ENCODE measurements at regions not wholly inside any gene's neighbourhood (a gene's known extent, or its start where the extent isn't known, plus 50 kb on each side); places are given as distances from the start of the nearest gene placed in this dataset.

DNA sequence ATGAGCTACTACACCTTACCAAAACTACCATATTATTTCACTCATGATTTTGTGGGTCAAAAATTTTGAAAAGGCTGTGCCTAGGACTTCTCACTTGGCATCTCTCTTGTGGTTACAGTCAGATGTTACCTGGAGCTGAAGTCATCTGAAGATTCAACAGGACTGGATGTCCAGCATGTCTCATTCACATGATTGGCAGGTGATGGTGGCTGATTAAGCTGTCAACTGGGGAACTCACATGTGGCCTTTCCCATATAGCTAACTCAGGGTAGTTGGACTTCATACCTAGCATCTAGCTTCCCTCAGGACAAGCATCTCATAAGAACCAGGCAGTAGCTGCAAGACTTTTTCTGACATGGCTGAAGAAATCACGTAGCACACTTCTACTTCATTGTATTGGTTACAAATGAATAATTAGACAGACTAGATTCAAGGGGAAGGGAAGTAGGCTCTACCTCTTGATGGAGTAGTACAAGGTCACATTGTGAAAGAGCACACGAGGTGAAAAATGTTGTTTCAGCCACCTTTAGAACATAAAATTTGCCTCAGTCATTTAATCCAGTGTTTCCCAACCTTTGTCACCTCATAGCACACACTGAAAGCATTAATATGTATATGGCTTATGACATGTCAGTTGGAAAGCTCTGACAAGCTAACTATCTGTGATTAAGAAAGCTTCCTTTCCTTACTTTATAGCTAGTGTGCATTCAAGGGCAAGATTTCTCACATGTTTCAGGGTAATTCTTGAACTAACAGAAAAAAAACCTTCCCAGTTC is 68.0 kb upstream of the PTGFRN start:
- POLR2A ChIA-PET, result no interaction called here

DNA sequence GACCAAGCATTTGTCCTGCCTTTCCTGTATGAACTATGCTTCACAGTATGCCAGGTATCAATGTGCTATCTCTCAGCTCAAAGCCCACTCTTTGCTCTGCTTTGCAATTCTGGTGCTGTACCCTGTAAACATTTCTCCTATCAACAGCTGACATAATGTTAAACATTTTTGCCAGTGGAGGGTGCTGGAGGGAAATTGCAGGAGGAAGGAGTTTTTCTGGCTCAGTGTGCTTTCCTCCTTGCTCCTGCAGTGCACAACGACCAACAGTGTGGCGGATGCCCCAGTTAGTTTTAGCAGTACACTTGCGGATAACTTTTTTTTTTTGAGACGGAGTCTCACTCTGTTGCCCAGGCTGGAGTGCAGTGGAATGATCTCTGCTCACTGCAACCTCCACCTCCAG is 67.1 kb upstream of the PTGFRN start:
- Histone ChIP-seq H3K4me3 (ENCODE audit: low read depth, low read length) (no peak overlapping the region), H3K36me3 (ENCODE audit: control insufficient read depth, insufficient read depth, low read length) (no peaks in the 10 kb centered on the region), H3K27me3 (ENCODE audit: control insufficient read depth, insufficient read depth, low read length) (no peaks in the 10 kb centered on the region)
- DNase-seq (ENCODE audit: low read depth), result no peak
- ChIA-PET CTCF (interaction anchor here (0.6 to 2.1 kb wide), 9 partner anchors 10 to 901 kb away, joined by 3 to 6 read pairs (median 3); partner anchors contain the start of gene TTF2), POLR2A (no interaction called here)
- TF ChIP-seq, protein P1, sequence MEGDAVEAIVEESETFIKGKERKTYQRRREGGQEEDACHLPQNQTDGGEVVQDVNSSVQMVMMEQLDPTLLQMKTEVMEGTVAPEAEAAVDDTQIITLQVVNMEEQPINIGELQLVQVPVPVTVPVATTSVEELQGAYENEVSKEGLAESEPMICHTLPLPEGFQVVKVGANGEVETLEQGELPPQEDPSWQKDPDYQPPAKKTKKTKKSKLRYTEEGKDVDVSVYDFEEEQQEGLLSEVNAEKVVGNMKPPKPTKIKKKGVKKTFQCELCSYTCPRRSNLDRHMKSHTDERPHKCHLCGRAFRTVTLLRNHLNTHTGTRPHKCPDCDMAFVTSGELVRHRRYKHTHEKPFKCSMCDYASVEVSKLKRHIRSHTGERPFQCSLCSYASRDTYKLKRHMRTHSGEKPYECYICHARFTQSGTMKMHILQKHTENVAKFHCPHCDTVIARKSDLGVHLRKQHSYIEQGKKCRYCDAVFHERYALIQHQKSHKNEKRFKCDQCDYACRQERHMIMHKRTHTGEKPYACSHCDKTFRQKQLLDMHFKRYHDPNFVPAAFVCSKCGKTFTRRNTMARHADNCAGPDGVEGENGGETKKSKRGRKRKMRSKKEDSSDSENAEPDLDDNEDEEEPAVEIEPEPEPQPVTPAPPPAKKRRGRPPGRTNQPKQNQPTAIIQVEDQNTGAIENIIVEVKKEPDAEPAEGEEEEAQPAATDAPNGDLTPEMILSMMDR (IDR thresholded peaks at IDR 0.05; ENCODE audit: insufficient read depth, low read depth, low read length), result peak; percentile 41

More for the DNA sequence above, 68.0 kb upstream of the PTGFRN start:
- no peak overlapping the region for H3K4me3 ChIP-seq (ENCODE audit: low read depth, low read length)
- H3K36me3 ChIP-seq (ENCODE audit: control insufficient read depth, insufficient read depth, low read length), result no peaks in the 10 kb centered on the region
- TF ChIP-seq, protein P1 (IDR thresholded peaks at IDR 0.05; ENCODE audit: insufficient read depth, low read depth, low read length), result no peak
- DNase-seq (ENCODE audit: low read depth), result no peak
- CTCF ChIA-PET, result interaction anchor here (0.6 to 2.1 kb wide), 8 partner anchors 9 to 532 kb away, joined by 3 to 6 read pairs (median 4); partner anchors contain the start of gene TTF2
- no peaks in the 10 kb centered on the region for H3K27me3 ChIP-seq (ENCODE audit: control insufficient read depth, insufficient read depth, low read length)

DNA sequence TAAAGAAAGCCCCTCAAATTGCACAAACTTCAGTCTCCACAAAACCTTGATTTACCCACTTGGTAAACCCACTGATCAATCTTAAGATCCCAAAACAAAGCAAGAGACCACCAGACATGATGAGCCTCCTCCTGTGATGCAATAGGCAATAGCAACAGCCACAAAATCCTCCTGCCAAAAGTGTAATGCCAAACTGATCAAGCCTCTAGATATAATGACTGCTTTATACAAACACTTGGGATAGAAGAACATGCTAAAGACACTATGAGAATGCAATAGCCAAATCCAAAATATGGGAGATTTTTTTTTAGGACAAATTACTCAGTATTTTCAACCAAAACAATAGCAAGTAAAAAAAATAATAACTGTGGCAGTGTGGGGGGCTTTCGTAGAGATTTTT is 64.9 kb upstream of the PTGFRN start:
- Histone ChIP-seq H3K27me3 (ENCODE audit: control insufficient read depth, insufficient read depth, low read length) (no peaks in the 10 kb centered on the region), H3K36me3 (ENCODE audit: control insufficient read depth, insufficient read depth, low read length) (no peaks in the 10 kb centered on the region), H3K4me3 (ENCODE audit: low read depth, low read length) (no peak overlapping the region)
- POLR2A ChIA-PET, result no interaction called here
- no peak for DNase-seq (ENCODE audit: low read depth)
- CTCF ChIA-PET, result no interaction called here
- TF ChIP-seq, protein P1 (IDR thresholded peaks at IDR 0.05; ENCODE audit: insufficient read depth, low read depth, low read length), result no peak

DNA sequence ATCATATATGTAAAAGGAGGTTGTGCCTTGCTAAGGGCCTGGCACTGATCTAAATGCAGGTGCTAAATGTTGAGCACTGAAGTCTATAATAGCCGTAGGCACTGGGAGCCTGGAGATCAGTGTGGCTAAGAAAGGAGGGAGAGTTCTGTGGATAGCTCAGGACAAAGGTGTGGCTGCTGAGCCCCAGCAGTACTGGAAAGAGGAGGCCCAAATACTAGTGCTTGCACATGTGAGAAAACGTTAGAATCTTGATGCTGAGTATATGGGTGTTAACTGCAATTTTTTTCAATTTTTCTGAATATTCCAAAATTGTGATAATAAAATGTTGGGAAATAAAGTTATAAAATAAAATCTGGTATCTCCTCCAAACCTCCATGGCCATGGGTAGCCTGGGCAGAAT is 62.5 kb upstream of the PTGFRN start:
- Histone ChIP-seq H3K27me3 (ENCODE audit: control insufficient read depth, insufficient read depth, low read length) (no peaks in the 10 kb centered on the region), H3K36me3 (ENCODE audit: control insufficient read depth, insufficient read depth, low read length) (no peaks in the 10 kb centered on the region), H3K4me3 (ENCODE audit: low read depth, low read length) (no peak overlapping the region)
- ChIA-PET POLR2A (interaction anchor here (0.6 kb wide), 2 partner anchors 9 to 1911 kb away, joined by 3 to 6 read pairs; no protein-coding TSS in a partner anchor), CTCF (interaction anchor here (0.8 to 1.7 kb wide), 3 partner anchors 9 to 209 kb away, joined by 3 to 4 read pairs (median 4); no protein-coding TSS in a partner anchor)
- TF ChIP-seq, protein P1 (IDR thresholded peaks at IDR 0.05; ENCODE audit: insufficient read depth, low read depth, low read length), result no peak
- no peak for DNase-seq (ENCODE audit: low read depth)

DNA sequence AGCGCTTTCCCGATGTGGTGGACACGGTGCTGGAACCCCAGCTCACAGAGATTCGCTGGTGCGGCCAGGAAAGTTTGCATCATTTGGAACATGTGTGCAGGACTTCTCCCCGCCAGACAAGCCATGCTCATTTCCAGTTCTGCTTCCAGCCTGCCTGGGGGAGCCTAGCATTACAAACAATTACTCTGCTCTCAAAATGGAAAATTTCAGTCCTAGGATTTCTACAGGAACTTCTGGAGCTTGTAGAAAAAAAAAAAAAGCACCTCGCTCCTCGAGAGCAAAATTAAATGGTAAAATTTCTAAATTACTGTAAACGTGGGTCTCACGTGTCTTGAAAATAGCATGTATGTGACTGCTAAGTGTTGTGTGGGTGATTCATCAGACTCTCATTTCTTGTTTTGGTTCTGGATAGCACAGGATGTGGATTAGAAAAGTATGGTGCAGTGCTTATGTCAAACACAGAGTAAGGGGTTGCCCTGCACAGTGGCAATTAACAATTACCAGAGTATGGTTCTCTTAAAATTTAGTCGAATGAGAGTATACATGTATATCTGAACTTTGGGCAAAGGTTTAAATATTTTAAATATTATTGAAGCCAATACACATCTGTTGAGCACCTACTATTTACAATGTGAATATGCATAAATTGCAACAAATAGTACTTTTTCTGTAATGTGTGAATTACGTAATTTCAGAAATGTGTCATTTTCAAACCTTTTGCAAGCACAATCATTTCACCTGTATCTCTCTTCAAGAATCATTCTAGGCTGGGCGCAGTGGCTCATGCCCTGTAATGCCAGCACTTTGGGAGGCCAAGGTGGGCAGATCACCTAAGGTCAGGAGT is 61.8 kb upstream of the PTGFRN start:
- POLR2A ChIA-PET, result interaction anchor here (0.6 kb wide), 2 partner anchors 8 to 1912 kb away, joined by 3 to 6 read pairs; no protein-coding TSS in a partner anchor
- no peaks in the 10 kb centered on the region for H3K27me3 ChIP-seq (ENCODE audit: control insufficient read depth, insufficient read depth, low read length)
- CTCF ChIA-PET, result interaction anchor here (0.8 to 1.6 kb wide), 2 partner anchors 8 to 30 kb away, joined by 3 to 4 read pairs; no protein-coding TSS in a partner anchor
- peak; percentile 37 for DNase-seq (ENCODE audit: low read depth)
- no peaks in the 10 kb centered on the region for H3K36me3 ChIP-seq (ENCODE audit: control insufficient read depth, insufficient read depth, low read length)
- no peak overlapping the region for H3K4me3 ChIP-seq (ENCODE audit: low read depth, low read length)
- TF ChIP-seq, protein P1 (IDR thresholded peaks at IDR 0.05; ENCODE audit: insufficient read depth, low read depth, low read length), result no peak
